ENCODE measurements at regions not wholly inside any gene's neighbourhood (a gene's known extent, or its start where the extent isn't known, plus 50 kb on each side); places are given as distances from the start of the nearest gene placed in this dataset.

- DNase-seq (ENCODE audit: low read depth): no peak
- no peak overlapping the region for H3K4me3 ChIP-seq (ENCODE audit: control insufficient read depth, low read depth, low read length)
- TF ChIP-seq, protein P1, sequence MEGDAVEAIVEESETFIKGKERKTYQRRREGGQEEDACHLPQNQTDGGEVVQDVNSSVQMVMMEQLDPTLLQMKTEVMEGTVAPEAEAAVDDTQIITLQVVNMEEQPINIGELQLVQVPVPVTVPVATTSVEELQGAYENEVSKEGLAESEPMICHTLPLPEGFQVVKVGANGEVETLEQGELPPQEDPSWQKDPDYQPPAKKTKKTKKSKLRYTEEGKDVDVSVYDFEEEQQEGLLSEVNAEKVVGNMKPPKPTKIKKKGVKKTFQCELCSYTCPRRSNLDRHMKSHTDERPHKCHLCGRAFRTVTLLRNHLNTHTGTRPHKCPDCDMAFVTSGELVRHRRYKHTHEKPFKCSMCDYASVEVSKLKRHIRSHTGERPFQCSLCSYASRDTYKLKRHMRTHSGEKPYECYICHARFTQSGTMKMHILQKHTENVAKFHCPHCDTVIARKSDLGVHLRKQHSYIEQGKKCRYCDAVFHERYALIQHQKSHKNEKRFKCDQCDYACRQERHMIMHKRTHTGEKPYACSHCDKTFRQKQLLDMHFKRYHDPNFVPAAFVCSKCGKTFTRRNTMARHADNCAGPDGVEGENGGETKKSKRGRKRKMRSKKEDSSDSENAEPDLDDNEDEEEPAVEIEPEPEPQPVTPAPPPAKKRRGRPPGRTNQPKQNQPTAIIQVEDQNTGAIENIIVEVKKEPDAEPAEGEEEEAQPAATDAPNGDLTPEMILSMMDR (IDR thresholded peaks at IDR 0.05; ENCODE audit: control insufficient read depth, insufficient read depth, low read depth, low read length, missing control alignments): no peak
Measured at GRCh38 chr17:13426991-13427390, 174.7 kb downstream of the HS3ST3A1 start.

- TF ChIP-seq, protein P1 (IDR thresholded peaks at IDR 0.05; ENCODE audit: control insufficient read depth, insufficient read depth, low read depth, low read length, missing control alignments): no peak
- H3K4me3 ChIP-seq (ENCODE audit: control insufficient read depth, low read depth, low read length): no peak overlapping the region
- no peak for DNase-seq (ENCODE audit: low read depth)
Measured at GRCh38 chr17:13425390-13425789, 176.3 kb downstream of the HS3ST3A1 start.

- no peak for DNase-seq (ENCODE audit: low read depth)
- TF ChIP-seq, protein P1 (IDR thresholded peaks at IDR 0.05; ENCODE audit: control insufficient read depth, insufficient read depth, low read depth, low read length, missing control alignments): no peak
- H3K4me3 ChIP-seq (ENCODE audit: control insufficient read depth, low read depth, low read length): no peak overlapping the region
Measured at GRCh38 chr17:13421581-13422130, 180.1 kb downstream of the HS3ST3A1 start.

- no peak overlapping the region for H3K4me3 ChIP-seq (ENCODE audit: control insufficient read depth, low read depth, low read length)
- TF ChIP-seq, protein P1 (IDR thresholded peaks at IDR 0.05; ENCODE audit: control insufficient read depth, insufficient read depth, low read depth, low read length, missing control alignments): no peak
- DNase-seq (ENCODE audit: low read depth): peak; percentile 71
Measured at GRCh38 chr17:13420878-13421277, 180.9 kb downstream of the HS3ST3A1 start.

DNA sequence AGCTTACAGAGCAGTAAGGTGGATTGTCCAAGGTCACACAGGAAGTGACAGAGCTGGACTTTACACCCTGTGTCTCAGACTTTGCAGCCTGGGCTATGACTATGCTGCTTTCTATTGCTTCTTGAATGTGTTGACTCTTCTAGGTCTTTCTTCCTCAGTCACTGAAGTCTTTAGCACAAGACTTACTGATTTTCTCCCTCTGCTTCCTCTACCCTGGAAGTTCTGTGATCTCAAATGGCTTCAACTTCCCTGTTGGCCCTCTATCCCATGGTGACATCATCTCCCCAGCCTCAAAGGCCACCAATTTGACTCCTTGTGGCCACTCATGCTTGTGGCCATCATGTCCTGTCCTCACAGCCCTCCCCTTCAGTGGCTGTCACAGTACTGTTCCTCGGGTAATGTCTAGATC lies 181.3 kb downstream of the HS3ST3A1 start:
- TF ChIP-seq, protein P1 (IDR thresholded peaks at IDR 0.05; ENCODE audit: control insufficient read depth, insufficient read depth, low read depth, low read length, missing control alignments): no peak
- H3K4me3 ChIP-seq (ENCODE audit: control insufficient read depth, low read depth, low read length): no peak overlapping the region
- no peak for DNase-seq (ENCODE audit: low read depth)

DNA sequence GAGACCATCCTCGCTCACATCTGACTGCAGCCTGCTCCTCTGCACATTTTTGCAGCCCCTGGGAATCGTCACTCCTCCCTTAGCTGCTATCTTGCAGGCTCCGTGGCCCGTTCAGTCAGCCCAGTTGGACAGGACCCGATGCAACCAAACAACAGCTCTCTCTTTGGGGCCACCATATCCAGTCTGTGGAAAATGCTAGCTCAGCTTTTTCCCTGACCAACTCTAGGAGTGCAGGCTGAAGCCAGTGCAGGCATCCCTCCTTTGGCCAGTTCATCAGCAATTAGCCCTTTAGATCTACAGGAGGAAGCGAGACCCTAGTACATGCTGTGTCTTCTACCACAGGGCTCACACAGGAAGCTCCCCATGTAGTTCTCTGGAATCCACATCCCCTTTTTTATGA lies 182.1 kb downstream of the HS3ST3A1 start:
- H3K4me3 ChIP-seq (ENCODE audit: control insufficient read depth, low read depth, low read length): no peak overlapping the region
- no peak for DNase-seq (ENCODE audit: low read depth)
- TF ChIP-seq, protein P1 (IDR thresholded peaks at IDR 0.05; ENCODE audit: control insufficient read depth, insufficient read depth, low read depth, low read length, missing control alignments): no peak

- TF ChIP-seq, protein P1 (IDR thresholded peaks at IDR 0.05; ENCODE audit: control insufficient read depth, insufficient read depth, low read depth, low read length, missing control alignments): no peak
- no peak overlapping the region for H3K4me3 ChIP-seq (ENCODE audit: control insufficient read depth, low read depth, low read length)
- no peak for DNase-seq (ENCODE audit: low read depth)
Measured at GRCh38 chr17:13418891-13419290, 182.8 kb downstream of the HS3ST3A1 start.

Measured in AG09309 (cell line).